Endothelial cell (in vitro differentiated cells): ENCODE measurements at regions not wholly inside any gene's neighbourhood (a gene's known extent, or its start where the extent isn't known, plus 50 kb on each side); places are given as distances from the start of the nearest gene placed in this dataset.

Experiments
- DNase-seq: peaks from one replicate; pipeline ENCODE4 v3.0.0; 2021; ENCODE audit warnings: low spot score
- H3K27ac Mint-ChIP-seq: one replicate; pipeline ENCODE4 v1.8.0; 2021; ENCODE audit warnings: mixed read lengths, inconsistent platforms; ENCODE audit not compliant: unreplicated experiment
- H3K27me3 Mint-ChIP-seq: one replicate; pipeline ENCODE4 v1.8.0; 2021; ENCODE audit warnings: mild to moderate bottlenecking, moderate library complexity, mixed read lengths, inconsistent platforms; ENCODE audit not compliant: unreplicated experiment
- H3K36me3 Mint-ChIP-seq: one replicate; pipeline ENCODE4 v1.8.0; 2021; ENCODE audit warnings: mild to moderate bottlenecking, low read depth, mixed read lengths, inconsistent platforms; ENCODE audit not compliant: unreplicated experiment
- H3K4me1 Mint-ChIP-seq: one replicate; pipeline ENCODE4 v1.8.0; 2021; ENCODE audit warnings: mild to moderate bottlenecking, mixed read lengths, inconsistent platforms; ENCODE audit not compliant: unreplicated experiment
- H3K4me3 Mint-ChIP-seq: one replicate; pipeline ENCODE4 v1.8.0; 2021; ENCODE audit warnings: mild to moderate bottlenecking, mixed read lengths, inconsistent platforms; ENCODE audit not compliant: unreplicated experiment
- H3K9me3 Mint-ChIP-seq: one replicate; pipeline ENCODE4 v1.8.0; 2021; ENCODE audit warnings: mixed read lengths, inconsistent platforms; ENCODE audit not compliant: unreplicated experiment
- CTCF ChIP-seq: fragments of 200-600 bp; sonication (generic); IDR thresholded peaks from one replicate; pipeline ENCODE4 v1.5.0; 2021; ENCODE audit warnings: antibody characterized with exemption; ENCODE audit not compliant: unreplicated experiment

- no peaks in the 10 kb centered on the region for H3K36me3 Mint-ChIP-seq
- no peaks in the 10 kb centered on the region for H3K9me3 Mint-ChIP-seq
- H3K4me3 Mint-ChIP-seq: no peak overlapping the region
- TF ChIP-seq CTCF: no peak
- peak overlapping the region; percentile 42 for H3K27ac Mint-ChIP-seq
- H3K27me3 Mint-ChIP-seq: peaks cover 8% of the 10 kb centered on the region
- DNase-seq: no peak
- peaks cover 2% of the 10 kb centered on the region for H3K4me1 Mint-ChIP-seq
Measured at GRCh38 chr2:47654790-47655562, 84.2 kb upstream of the KCNK12 start.

GRCh38 chr2:47653902-47654789 is 83.4 kb upstream of the KCNK12 start:
- peak; percentile 33 for TF ChIP-seq CTCF
- Mint-ChIP-seq H3K4me3 (no peak overlapping the region), H3K36me3 (no peaks in the 10 kb centered on the region), H3K4me1 (peaks cover 2% of the 10 kb centered on the region), H3K27me3 (peaks cover 11% of the 10 kb centered on the region), H3K9me3 (no peaks in the 10 kb centered on the region), H3K27ac (peak overlapping the region; percentile 42)
- peak; percentile 40 for DNase-seq

- Mint-ChIP-seq H3K4me1 (peaks cover 2% of the 10 kb centered on the region), H3K36me3 (no peaks in the 10 kb centered on the region), H3K9me3 (peaks cover 4% of the 10 kb centered on the region), H3K4me3 (no peak overlapping the region), H3K27ac (no peak overlapping the region), H3K27me3 (peaks cover 13% of the 10 kb centered on the region)
- no peak for TF ChIP-seq CTCF
- no peak for DNase-seq
Measured at GRCh38 chr2:47653036-47653435, 82.3 kb upstream of the KCNK12 start.

GRCh38 chr2:47652061-47652690 is 81.4 kb upstream of the KCNK12 start:
- TF ChIP-seq CTCF: no peak
- H3K27ac Mint-ChIP-seq: no peak overlapping the region
- H3K27me3 Mint-ChIP-seq: peaks cover 10% of the 10 kb centered on the region

More at GRCh38 chr2:47652061-47652690, 81.4 kb upstream of the KCNK12 start:
- Mint-ChIP-seq H3K4me1 (peaks cover 2% of the 10 kb centered on the region), H3K9me3 (peaks cover 9% of the 10 kb centered on the region), H3K4me3 (no peak overlapping the region), H3K36me3 (peaks cover 5% of the 10 kb centered on the region)
- DNase-seq: no peak
